ENCODE measurements at regions not wholly inside any gene's neighbourhood (a gene's known extent, or its start where the extent isn't known, plus 50 kb on each side); places are given as distances from the start of the nearest gene placed in this dataset.

DNA sequence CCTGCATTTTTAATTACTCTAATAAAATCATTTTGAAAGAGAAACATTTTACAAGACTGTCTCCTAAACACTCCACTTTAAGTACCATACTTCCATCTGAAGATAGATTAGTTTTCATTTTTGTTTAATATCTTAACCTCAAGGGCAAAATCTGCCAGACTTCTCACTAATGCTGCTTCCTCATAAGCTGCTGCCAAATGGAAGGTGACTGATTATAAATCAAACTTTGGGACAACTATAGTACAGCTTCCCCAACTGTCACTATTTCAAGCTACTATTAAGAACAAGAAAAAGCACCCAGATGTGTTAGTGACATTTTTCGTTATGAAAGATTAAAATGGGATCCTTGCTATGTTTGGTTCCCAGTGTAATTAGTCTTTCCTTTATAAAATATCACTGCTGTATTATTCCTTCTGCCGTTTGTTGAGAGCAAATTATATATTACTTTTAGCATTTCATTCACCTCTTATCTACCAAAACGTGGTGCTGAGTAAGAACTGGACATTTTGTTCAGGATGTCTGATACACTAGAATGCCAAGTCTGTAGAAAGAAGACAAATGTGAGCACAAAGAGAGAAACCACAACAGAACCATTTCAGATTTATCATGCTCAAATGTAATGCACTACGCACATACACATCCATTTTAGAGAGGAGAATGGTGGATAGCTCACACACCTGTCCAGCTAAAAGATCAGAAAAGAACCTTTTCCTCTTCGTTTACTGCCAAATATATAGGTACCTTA is 312.2 kb upstream of the C11orf87 start (continued):
- TF ChIP-seq RNF2 (IDR thresholded peaks at IDR 0.05; ENCODE audit: borderline replicate concordance, low read depth, low read length, missing control alignments, poor library complexity, severe bottlenecking) (no peak), TCF12 (IDR thresholded peaks at IDR 0.05; ENCODE audit: low read depth, low read length) (no peak)
